Gastroesophageal sphincter (tissue), 3 donors: ENCODE measurements at regions not wholly inside any gene's neighbourhood (a gene's known extent, or its start where the extent isn't known, plus 50 kb on each side); places are given as distances from the start of the nearest gene placed in this dataset.

ENCODE experiments used
- CTCF ChIP-seq, 4 experiments: fragments of 200-600 bp in 2 of 4; fragments of 450-650 bp in 2 of 4; sonication (generic) in 1 of 4; IDR thresholded peaks; one replicate each; pipeline ENCODE4 v1.5.1; 2017 to 2019; ENCODE audit warnings: antibody characterized with exemption in 4 of 4, mild to moderate bottlenecking in 2 of 4, moderate library complexity in 2 of 4
- EP300 ChIP-seq: sonication (generic); formaldehyde crosslinking; IDR thresholded peaks from one replicate; pipeline ENCODE4 v1.6.1; 2017; ENCODE audit warnings: antibody characterized with exemption, mild to moderate bottlenecking
- POLR2A ChIP-seq, 2 donors: fragments of 450-650 bp; IDR thresholded peaks; one replicate each; pipeline ENCODE4 v1.6.1; 2017; ENCODE audit warnings: antibody characterized with exemption in 2 of 2, mild to moderate bottlenecking in 2 of 2, moderate library complexity in 1 of 2
- POLR2AphosphoS5 ChIP-seq: sonication (generic); formaldehyde crosslinking; IDR thresholded peaks from one replicate; pipeline ENCODE4 v1.6.1; 2017; ENCODE audit warnings: antibody characterized with exemption

- TF ChIP-seq CTCF (IDR thresholded peaks at IDR 0.05) (no peak), POLR2AphosphoS5 (no peak), POLR2A (IDR thresholded peaks at IDR 0.05) (no peak), EP300 (no peak)
Observed at GRCh38 chr13:73844986-73845385, 289.2 kb downstream of the KLF12 start.
